WTC11 (cell line): ENCODE measurements at regions not wholly inside any gene's neighbourhood (a gene's known extent, or its start where the extent isn't known, plus 50 kb on each side); places are given as distances from the start of the nearest gene placed in this dataset.

Experiments
- ATAC-seq: fragments of 200-7000 bp; cut with Tn5 transposase; 2 replicates; pipeline ENCODE4 v1.10.0; 2021; ENCODE audit warnings: mild to moderate bottlenecking, moderate library complexity
- CTCF ChIA-PET: fragments of 300-600 bp; sonication (Branson Sonifier 250); formaldehyde crosslinking; loops from one replicate; lab custom pipeline; 2021; ENCODE audit warnings: antibody characterized with exemption; lab: Charles Lee
- POLR2A ChIA-PET: fragments of 350-600 bp; sonication (Branson Sonifier 250); formaldehyde crosslinking; loops from one replicate; lab custom pipeline; 2021; ENCODE audit warnings: antibody characterized with exemption; lab: Charles Lee
- DNase-seq: peaks from one replicate; pipeline ENCODE4 v3.0.0; 2021; ENCODE audit warnings: low spot score
- H3K27ac Mint-ChIP-seq: 2 replicates; pipeline ENCODE4 v1.8.0; 2021; ENCODE audit warnings: mixed read lengths
- H3K27me3 Mint-ChIP-seq: 2 replicates; pipeline ENCODE4 v1.8.0; 2021; ENCODE audit warnings: low read depth, mild to moderate bottlenecking, moderate library complexity, mixed read lengths
- H3K36me3 Mint-ChIP-seq: 2 replicates; pipeline ENCODE4 v1.8.0; 2021; ENCODE audit warnings: mixed read lengths
- H3K4me1 Mint-ChIP-seq: 2 replicates; pipeline ENCODE4 v1.8.0; 2022; ENCODE audit warnings: mixed read lengths
- H3K4me3 Mint-ChIP-seq: 2 replicates; pipeline ENCODE4 v1.8.0; 2021; ENCODE audit warnings: mild to moderate bottlenecking, moderate library complexity, mixed read lengths
- H3K9me3 Mint-ChIP-seq: 2 replicates; pipeline ENCODE4 v1.8.0; 2021; ENCODE audit warnings: mixed read lengths
- AR ChIP-seq: fragments of 250-450 bp; sonication (Bioruptor Pico); IDR thresholded peaks from 2 replicates; pipeline ENCODE4 v1.9.0; 2021; ENCODE audit warnings: mild to moderate bottlenecking
- ELF4 ChIP-seq: sonication (generic); formaldehyde crosslinking; IDR thresholded peaks from 2 replicates; pipeline ENCODE4 v1.8.1; 2022; ENCODE audit warnings: low read depth, mild to moderate bottlenecking, moderate library complexity, missing genetic modification reagents
- ETV6 ChIP-seq: sonication (generic); formaldehyde crosslinking; IDR thresholded peaks from 2 replicates; pipeline ENCODE4 v1.8.1; 2022; ENCODE audit warnings: mild to moderate bottlenecking, missing genetic modification reagents
- GABPB1 ChIP-seq: sonication (generic); formaldehyde crosslinking; IDR thresholded peaks from 2 replicates; pipeline ENCODE4 v1.8.1; 2023; ENCODE audit warnings: mild to moderate bottlenecking, missing genetic modification reagents
- KAT7 ChIP-seq: sonication (generic); formaldehyde crosslinking; IDR thresholded peaks from 2 replicates; pipeline ENCODE4 v1.8.1; 2023; ENCODE audit warnings: missing genetic modification reagents, mild to moderate bottlenecking, borderline replicate concordance
- NR2C2 ChIP-seq: sonication (generic); formaldehyde crosslinking; IDR thresholded peaks from 2 replicates; pipeline ENCODE4 v1.8.0; 2022; ENCODE audit warnings: mild to moderate bottlenecking, missing genetic modification reagents
- ZNF512 ChIP-seq: sonication (generic); formaldehyde crosslinking; IDR thresholded peaks from 2 replicates; pipeline ENCODE4 v1.8.1; 2022; ENCODE audit warnings: missing genetic modification reagents, borderline replicate concordance
- TF ChIP-seq, protein P1 (sequence below): fragments of 250-450 bp; sonication (Bioruptor Pico); conservative IDR thresholded peaks from 2 replicates; pipeline ENCODE4 v1.9.0; 2021; ENCODE audit warnings: mild to moderate bottlenecking
- TF ChIP-seq, protein P2 (sequence below): sonication (generic); formaldehyde crosslinking; IDR thresholded peaks from 2 replicates; pipeline ENCODE4 v1.8.0; 2022; ENCODE audit warnings: mild to moderate bottlenecking, missing genetic modification reagents
- TF ChIP-seq, protein P3 (sequence below): sonication (generic); formaldehyde crosslinking; IDR thresholded peaks from 2 replicates; pipeline ENCODE4 v1.8.1; 2023; ENCODE audit warnings: mild to moderate bottlenecking, missing genetic modification reagents
- TF ChIP-seq, protein P4 (sequence below): sonication (generic); formaldehyde crosslinking; conservative IDR thresholded peaks from 2 replicates; pipeline ENCODE4 v1.8.1; 2023; ENCODE audit warnings: mild to moderate bottlenecking, low read depth, missing genetic modification reagents, moderate library complexity
- TF ChIP-seq, protein P5 (sequence below): sonication (generic); formaldehyde crosslinking; conservative IDR thresholded peaks from 2 replicates; pipeline ENCODE4 v1.8.1; 2022; ENCODE audit warnings: mild to moderate bottlenecking, missing genetic modification reagents
- TF ChIP-seq, protein P6 (sequence below): sonication (generic); formaldehyde crosslinking; IDR thresholded peaks from 2 replicates; pipeline ENCODE4 v1.8.0; 2023; ENCODE audit warnings: missing genetic modification reagents, mild to moderate bottlenecking, borderline replicate concordance
- TF ChIP-seq, protein P7 (sequence below): sonication (generic); formaldehyde crosslinking; IDR thresholded peaks from 2 replicates; pipeline ENCODE4 v1.8.0; 2022; ENCODE audit warnings: mild to moderate bottlenecking, missing genetic modification reagents

GRCh38 chr6:156391977-156392376, 385.2 kb upstream of the ARID1B start:
- H3K36me3 Mint-ChIP-seq: no peaks in the 10 kb centered on the region
- H3K27ac Mint-ChIP-seq: no peak overlapping the region
- peaks cover 46% of the 10 kb centered on the region for H3K4me1 Mint-ChIP-seq
- POLR2A ChIA-PET: no interaction called here
- TF ChIP-seq ETV6 (CRISPR knock-in tag): no peak
- TF ChIP-seq ELF4 (CRISPR knock-in tag): no peak
- no peak for TF ChIP-seq NR2C2
- TF ChIP-seq, protein P1, sequence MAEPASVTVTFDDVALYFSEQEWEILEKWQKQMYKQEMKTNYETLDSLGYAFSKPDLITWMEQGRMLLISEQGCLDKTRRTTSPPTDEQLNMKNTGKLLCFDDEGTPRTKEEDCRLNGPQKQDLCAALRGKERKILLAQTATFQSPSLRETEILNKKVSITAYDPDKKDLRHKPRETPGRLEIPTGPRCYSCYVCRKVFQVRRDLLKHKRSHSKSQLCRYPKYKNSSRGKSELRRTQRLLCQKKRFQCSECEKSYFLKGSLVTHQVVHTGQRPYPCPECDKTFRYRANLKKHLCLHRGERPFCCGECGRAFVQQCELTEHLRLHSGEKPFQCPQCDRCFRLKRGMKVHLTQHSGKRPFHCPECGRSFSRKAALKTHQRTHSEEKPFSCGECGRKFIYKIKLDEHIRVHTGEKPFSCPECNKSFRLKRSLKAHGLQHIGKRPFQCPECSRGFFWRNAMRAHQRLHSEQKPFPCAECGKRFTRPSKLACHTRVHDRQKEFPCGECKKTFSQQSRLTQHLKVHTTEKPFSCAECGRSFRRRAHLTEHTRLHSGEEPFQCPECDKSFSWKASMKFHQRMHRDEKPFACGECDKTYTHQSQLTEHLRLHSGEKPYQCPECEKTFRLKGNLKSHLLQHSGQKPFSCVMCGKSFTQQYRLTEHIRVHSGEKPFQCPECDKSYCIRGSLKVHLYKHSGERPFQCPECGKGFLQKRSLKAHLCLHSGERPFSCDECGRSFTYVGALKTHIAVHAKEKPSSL (CRISPR knock-in tag): no peak
- TF ChIP-seq KAT7 (CRISPR knock-in tag): no peak
- TF ChIP-seq ZNF512 (CRISPR knock-in tag): no peak
- TF ChIP-seq, protein P2, sequence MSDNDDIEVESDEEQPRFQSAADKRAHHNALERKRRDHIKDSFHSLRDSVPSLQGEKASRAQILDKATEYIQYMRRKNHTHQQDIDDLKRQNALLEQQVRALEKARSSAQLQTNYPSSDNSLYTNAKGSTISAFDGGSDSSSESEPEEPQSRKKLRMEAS (CRISPR knock-in tag): no peak
- no peak for TF ChIP-seq AR (CRISPR knock-in tag)
- TF ChIP-seq, protein P3, sequence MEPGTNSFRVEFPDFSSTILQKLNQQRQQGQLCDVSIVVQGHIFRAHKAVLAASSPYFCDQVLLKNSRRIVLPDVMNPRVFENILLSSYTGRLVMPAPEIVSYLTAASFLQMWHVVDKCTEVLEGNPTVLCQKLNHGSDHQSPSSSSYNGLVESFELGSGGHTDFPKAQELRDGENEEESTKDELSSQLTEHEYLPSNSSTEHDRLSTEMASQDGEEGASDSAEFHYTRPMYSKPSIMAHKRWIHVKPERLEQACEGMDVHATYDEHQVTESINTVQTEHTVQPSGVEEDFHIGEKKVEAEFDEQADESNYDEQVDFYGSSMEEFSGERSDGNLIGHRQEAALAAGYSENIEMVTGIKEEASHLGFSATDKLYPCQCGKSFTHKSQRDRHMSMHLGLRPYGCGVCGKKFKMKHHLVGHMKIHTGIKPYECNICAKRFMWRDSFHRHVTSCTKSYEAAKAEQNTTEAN (CRISPR knock-in tag): no peak
- TF ChIP-seq, protein P4, sequence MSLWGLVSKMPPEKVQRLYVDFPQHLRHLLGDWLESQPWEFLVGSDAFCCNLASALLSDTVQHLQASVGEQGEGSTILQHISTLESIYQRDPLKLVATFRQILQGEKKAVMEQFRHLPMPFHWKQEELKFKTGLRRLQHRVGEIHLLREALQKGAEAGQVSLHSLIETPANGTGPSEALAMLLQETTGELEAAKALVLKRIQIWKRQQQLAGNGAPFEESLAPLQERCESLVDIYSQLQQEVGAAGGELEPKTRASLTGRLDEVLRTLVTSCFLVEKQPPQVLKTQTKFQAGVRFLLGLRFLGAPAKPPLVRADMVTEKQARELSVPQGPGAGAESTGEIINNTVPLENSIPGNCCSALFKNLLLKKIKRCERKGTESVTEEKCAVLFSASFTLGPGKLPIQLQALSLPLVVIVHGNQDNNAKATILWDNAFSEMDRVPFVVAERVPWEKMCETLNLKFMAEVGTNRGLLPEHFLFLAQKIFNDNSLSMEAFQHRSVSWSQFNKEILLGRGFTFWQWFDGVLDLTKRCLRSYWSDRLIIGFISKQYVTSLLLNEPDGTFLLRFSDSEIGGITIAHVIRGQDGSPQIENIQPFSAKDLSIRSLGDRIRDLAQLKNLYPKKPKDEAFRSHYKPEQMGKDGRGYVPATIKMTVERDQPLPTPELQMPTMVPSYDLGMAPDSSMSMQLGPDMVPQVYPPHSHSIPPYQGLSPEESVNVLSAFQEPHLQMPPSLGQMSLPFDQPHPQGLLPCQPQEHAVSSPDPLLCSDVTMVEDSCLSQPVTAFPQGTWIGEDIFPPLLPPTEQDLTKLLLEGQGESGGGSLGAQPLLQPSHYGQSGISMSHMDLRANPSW (CRISPR knock-in tag): no peak
- H3K27me3 Mint-ChIP-seq: 0 out of 2 replicates have a peak, but pooled peaks cover 4% of the 10 kb centered on the region
- ATAC-seq (no peak), DNase-seq (no peak)
- H3K9me3 Mint-ChIP-seq: no peaks in the 10 kb centered on the region
- CTCF ChIA-PET: no interaction called here
- H3K4me3 Mint-ChIP-seq: no peak overlapping the region

- Mint-ChIP-seq H3K27me3 (no peaks in the 10 kb centered on the region), H3K36me3 (no peaks in the 10 kb centered on the region), H3K27ac (no peak overlapping the region), H3K4me3 (no peak overlapping the region), H3K4me1 (peaks cover 41% of the 10 kb centered on the region), H3K9me3 (peaks cover 2% of the 10 kb centered on the region)
- POLR2A ChIA-PET: no interaction called here
- CTCF ChIA-PET: interaction anchor here (0.8 kb wide), 1 partner anchor 363 kb away, joined by 3 read pairs; no protein-coding TSS in a partner anchor
- DNase-seq: peak; percentile 20
- peak; percentile 82 for ATAC-seq
- TF ChIP-seq GABPB1 (CRISPR knock-in tag): no peak
- TF ChIP-seq, protein P5, sequence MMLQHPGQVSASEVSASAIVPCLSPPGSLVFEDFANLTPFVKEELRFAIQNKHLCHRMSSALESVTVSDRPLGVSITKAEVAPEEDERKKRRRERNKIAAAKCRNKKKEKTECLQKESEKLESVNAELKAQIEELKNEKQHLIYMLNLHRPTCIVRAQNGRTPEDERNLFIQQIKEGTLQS (CRISPR knock-in tag): no peak
- TF ChIP-seq, protein P6, sequence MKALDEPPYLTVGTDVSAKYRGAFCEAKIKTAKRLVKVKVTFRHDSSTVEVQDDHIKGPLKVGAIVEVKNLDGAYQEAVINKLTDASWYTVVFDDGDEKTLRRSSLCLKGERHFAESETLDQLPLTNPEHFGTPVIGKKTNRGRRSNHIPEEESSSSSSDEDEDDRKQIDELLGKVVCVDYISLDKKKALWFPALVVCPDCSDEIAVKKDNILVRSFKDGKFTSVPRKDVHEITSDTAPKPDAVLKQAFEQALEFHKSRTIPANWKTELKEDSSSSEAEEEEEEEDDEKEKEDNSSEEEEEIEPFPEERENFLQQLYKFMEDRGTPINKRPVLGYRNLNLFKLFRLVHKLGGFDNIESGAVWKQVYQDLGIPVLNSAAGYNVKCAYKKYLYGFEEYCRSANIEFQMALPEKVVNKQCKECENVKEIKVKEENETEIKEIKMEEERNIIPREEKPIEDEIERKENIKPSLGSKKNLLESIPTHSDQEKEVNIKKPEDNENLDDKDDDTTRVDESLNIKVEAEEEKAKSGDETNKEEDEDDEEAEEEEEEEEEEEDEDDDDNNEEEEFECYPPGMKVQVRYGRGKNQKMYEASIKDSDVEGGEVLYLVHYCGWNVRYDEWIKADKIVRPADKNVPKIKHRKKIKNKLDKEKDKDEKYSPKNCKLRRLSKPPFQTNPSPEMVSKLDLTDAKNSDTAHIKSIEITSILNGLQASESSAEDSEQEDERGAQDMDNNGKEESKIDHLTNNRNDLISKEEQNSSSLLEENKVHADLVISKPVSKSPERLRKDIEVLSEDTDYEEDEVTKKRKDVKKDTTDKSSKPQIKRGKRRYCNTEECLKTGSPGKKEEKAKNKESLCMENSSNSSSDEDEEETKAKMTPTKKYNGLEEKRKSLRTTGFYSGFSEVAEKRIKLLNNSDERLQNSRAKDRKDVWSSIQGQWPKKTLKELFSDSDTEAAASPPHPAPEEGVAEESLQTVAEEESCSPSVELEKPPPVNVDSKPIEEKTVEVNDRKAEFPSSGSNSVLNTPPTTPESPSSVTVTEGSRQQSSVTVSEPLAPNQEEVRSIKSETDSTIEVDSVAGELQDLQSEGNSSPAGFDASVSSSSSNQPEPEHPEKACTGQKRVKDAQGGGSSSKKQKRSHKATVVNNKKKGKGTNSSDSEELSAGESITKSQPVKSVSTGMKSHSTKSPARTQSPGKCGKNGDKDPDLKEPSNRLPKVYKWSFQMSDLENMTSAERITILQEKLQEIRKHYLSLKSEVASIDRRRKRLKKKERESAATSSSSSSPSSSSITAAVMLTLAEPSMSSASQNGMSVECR (CRISPR knock-in tag): no peak
- TF ChIP-seq, protein P7, sequence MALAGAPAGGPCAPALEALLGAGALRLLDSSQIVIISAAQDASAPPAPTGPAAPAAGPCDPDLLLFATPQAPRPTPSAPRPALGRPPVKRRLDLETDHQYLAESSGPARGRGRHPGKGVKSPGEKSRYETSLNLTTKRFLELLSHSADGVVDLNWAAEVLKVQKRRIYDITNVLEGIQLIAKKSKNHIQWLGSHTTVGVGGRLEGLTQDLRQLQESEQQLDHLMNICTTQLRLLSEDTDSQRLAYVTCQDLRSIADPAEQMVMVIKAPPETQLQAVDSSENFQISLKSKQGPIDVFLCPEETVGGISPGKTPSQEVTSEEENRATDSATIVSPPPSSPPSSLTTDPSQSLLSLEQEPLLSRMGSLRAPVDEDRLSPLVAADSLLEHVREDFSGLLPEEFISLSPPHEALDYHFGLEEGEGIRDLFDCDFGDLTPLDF: no peak
Observed at GRCh38 chr6:156391061-156391672, 386.0 kb upstream of the ARID1B start.
